MG63 (cell line): ENCODE measurements at regions not wholly inside any gene's neighbourhood (a gene's known extent, or its start where the extent isn't known, plus 50 kb on each side); places are given as distances from the start of the nearest gene placed in this dataset.

Source experiments
- DNase-seq: peaks from one replicate; pipeline ENCODE4 v3.0.0-alpha.2; 2020
- H3K27me3 ChIP-seq: fragments of 250-450 bp; sonication (Bioruptor Pico); 2 replicates; pipeline ENCODE4 v1.5.1; 2020; ENCODE audit warnings: mild to moderate bottlenecking, moderate library complexity
- H3K36me3 ChIP-seq: fragments of 250-450 bp; sonication (Bioruptor Pico); 2 replicates; pipeline ENCODE4 v1.5.1; 2020; ENCODE audit warnings: mild to moderate bottlenecking, moderate library complexity
- H3K4me3 ChIP-seq: fragments of 250-450 bp; sonication (Bioruptor Pico); 2 replicates; pipeline ENCODE4 v1.5.1; 2020; ENCODE audit warnings: mild to moderate bottlenecking, moderate library complexity
- H3K9me3 ChIP-seq: fragments of 250-450 bp; sonication (Bioruptor Pico); 2 replicates; pipeline ENCODE4 v1.5.1; 2020; ENCODE audit warnings: mild to moderate bottlenecking, moderate library complexity

GRCh38 chr7:142323706-142324105, 65.8 kb upstream of the PRSS58 start:
- Histone ChIP-seq H3K27me3 (no peaks in the 10 kb centered on the region), H3K4me3 (no peak overlapping the region), H3K36me3 (no peaks in the 10 kb centered on the region), H3K9me3 (no peaks in the 10 kb centered on the region)
- peak; percentile 27 for DNase-seq

DNA sequence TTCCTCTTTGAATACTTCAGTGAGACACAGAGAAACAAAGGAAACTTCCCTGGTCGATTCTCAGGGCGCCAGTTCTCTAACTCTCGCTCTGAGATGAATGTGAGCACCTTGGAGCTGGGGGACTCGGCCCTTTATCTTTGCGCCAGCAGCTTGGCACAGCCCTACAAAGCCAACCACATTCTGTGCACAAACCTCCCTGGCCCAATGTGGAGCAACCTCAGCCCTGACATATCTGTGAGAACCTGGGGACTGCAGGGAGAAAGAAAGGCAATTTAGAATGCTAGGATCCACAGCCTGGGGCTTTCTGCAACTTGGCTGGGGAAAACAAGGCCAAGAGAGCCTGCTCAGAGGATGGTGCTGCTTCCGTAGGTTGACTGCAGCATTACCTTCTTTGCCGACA, 63.5 kb upstream of the PRSS58 start:
- no peak for DNase-seq
- Histone ChIP-seq H3K36me3 (no peaks in the 10 kb centered on the region), H3K4me3 (no peak overlapping the region), H3K9me3 (no peaks in the 10 kb centered on the region), H3K27me3 (no peaks in the 10 kb centered on the region; the same call in 1 of the 2 replicates)

DNA sequence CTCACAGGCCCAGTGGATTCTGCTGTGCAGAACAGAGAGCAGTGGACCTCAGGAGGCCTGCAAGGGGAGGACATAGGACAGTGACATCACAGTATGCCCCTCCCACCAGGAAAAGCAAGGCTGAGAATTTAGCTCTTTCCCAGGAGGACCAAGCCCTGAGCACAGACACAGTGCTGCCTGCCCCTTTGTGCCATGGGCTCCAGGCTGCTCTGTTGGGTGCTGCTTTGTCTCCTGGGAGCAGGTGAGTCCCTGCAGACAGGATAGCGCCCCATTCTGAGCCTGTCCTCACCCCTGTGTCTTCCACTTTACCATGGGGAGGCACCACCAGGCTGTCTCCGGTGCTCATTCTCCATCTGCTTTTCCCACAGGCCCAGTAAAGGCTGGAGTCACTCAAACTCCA, 63.0 kb upstream of the PRSS58 start:
- H3K4me3 ChIP-seq = no peak overlapping the region
- H3K27me3 ChIP-seq = no peaks in the 10 kb centered on the region; the same call in 1 of the 2 replicates
- no peaks in the 10 kb centered on the region for H3K36me3 ChIP-seq
- no peak for DNase-seq
- H3K9me3 ChIP-seq = no peaks in the 10 kb centered on the region

GRCh38 chr7:142319970-142320369, 62.1 kb upstream of the PRSS58 start:
- Histone ChIP-seq H3K27me3 (no peaks in the 10 kb centered on the region; the same call in 1 of the 2 replicates), H3K9me3 (no peaks in the 10 kb centered on the region), H3K4me3 (no peak overlapping the region), H3K36me3 (no peaks in the 10 kb centered on the region)
- no peak for DNase-seq

DNA sequence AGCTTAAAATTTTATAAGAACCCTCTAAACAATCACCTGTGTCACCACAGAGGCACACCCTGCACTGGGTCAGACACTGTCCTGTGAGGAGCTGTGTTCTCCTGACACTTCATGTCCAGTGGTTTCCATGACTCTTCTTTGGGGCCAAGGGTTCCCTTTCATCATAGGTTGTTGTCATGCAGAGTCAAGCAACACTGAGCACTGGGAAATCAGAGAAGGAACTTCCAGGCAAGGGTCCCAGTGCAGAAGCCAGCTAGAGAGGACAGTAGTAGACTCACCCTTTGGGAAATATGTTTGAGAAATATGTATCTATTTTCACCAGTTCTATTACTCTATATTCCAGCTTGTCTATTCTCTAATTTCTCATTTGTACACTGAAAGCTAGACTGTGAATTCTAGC, 56.4 kb upstream of the PRSS58 start:
- Histone ChIP-seq H3K36me3 (no peaks in the 10 kb centered on the region), H3K4me3 (no peak overlapping the region), H3K9me3 (no peaks in the 10 kb centered on the region), H3K27me3 (no peaks in the 10 kb centered on the region; the same call in 1 of the 2 replicates)
- DNase-seq = no peak

DNA sequence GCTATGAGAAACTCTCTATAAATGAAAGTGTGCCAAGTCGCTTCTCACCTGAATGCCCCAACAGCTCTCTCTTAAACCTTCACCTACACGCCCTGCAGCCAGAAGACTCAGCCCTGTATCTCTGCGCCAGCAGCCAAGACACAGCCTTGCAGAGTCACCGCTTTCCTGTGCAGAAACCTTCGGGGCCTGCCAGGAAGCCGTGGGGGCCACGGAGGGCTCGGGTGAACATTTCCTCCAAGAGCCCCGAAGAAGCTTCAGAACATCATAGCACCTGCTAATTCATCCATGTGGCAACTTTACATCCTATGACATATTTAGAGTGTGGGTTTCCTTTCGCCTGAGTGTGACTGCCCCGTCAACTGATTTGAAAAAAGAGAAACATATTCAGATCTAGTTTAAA, 55.7 kb upstream of the PRSS58 start:
- Histone ChIP-seq H3K9me3 (no peaks in the 10 kb centered on the region), H3K4me3 (no peak overlapping the region), H3K36me3 (no peaks in the 10 kb centered on the region), H3K27me3 (no peaks in the 10 kb centered on the region; the same call in 1 of the 2 replicates)
- DNase-seq = no peak

GRCh38 chr7:142311876-142312275, 54.0 kb upstream of the PRSS58 start:
- no peaks in the 10 kb centered on the region for H3K27me3 ChIP-seq
- no peaks in the 10 kb centered on the region for H3K9me3 ChIP-seq
- H3K36me3 ChIP-seq = no peaks in the 10 kb centered on the region
- no peak for DNase-seq
- H3K4me3 ChIP-seq = no peak overlapping the region

DNA sequence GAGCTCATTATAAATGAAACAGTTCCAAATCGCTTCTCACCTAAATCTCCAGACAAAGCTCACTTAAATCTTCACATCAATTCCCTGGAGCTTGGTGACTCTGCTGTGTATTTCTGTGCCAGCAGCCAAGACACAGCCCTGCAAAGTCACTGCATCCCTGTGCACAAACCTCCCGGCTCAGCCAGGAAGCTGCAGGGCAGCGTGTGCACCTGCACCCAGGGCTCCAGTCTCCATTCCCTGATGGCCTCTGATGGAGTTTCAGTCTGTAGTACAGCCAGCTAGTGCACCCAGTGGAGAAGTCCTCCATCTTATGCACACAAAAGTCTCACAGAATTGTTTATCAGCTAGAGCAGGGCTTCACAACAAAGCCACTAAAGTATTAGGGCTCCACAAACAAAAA, 51.1 kb upstream of the PRSS58 start:
- H3K27me3 ChIP-seq = no peaks in the 10 kb centered on the region
- no peaks in the 10 kb centered on the region for H3K36me3 ChIP-seq
- no peak for DNase-seq
- no peaks in the 10 kb centered on the region for H3K9me3 ChIP-seq
- no peak overlapping the region for H3K4me3 ChIP-seq

- Histone ChIP-seq H3K27me3 (no peaks in the 10 kb centered on the region), H3K9me3 (no peaks in the 10 kb centered on the region), H3K4me3 (no peak overlapping the region), H3K36me3 (no peaks in the 10 kb centered on the region)
- DNase-seq = no peak
These were observed 50.5 kb upstream of the PRSS58 start for GRCh38 chr7:142308326-142308725.
